HG03342 (cell line): ENCODE measurements at regions not wholly inside any gene's neighbourhood (a gene's known extent, or its start where the extent isn't known, plus 50 kb on each side); places are given as distances from the start of the nearest gene placed in this dataset.
"Not testable (repeated sequence)": the region's sequence is repeated elsewhere in the genome, so short reads cannot be mapped to it uniquely, and the experiment has no call there.

Experiments used
- ATAC-seq: cut with Tn5 transposase; IDR thresholded peaks from one replicate; pipeline ENCODE4 v1.9.1; 2021; ENCODE audit warnings: mild to moderate bottlenecking, moderate library complexity; ENCODE audit not compliant: unreplicated experiment

GRCh38 chr4:127379948-127380347 lies 252.8 kb upstream of the INTU start:
- not testable (repeated sequence) for ATAC-seq

- ATAC-seq = no peak
Observed at GRCh38 chr4:127383666-127384065, 249.1 kb upstream of the INTU start.

- ATAC-seq = no peak
Observed at GRCh38 chr4:127394516-127394915, 238.2 kb upstream of the INTU start.

- no peak for ATAC-seq
Observed at GRCh38 chr4:127400276-127400675, 232.5 kb upstream of the INTU start.

GRCh38 chr4:127400731-127401346 lies 231.9 kb upstream of the INTU start:
- ATAC-seq = peak; percentile 87

- ATAC-seq = no peak
Observed at GRCh38 chr4:127403471-127404084, 229.2 kb upstream of the INTU start.

- ATAC-seq = no peak
Observed at GRCh38 chr4:127406187-127406586, 226.6 kb upstream of the INTU start.

GRCh38 chr4:127407572-127407971 lies 225.2 kb upstream of the INTU start:
- ATAC-seq = not testable (repeated sequence)

GRCh38 chr4:127410201-127410600 lies 222.6 kb upstream of the INTU start:
- ATAC-seq = no peak

- no peak for ATAC-seq
Observed at GRCh38 chr4:127410644-127411043, 222.1 kb upstream of the INTU start.

- no peak for ATAC-seq
Observed at GRCh38 chr4:127414951-127415606, 217.7 kb upstream of the INTU start.

- ATAC-seq = no peak
Observed at GRCh38 chr4:127416115-127416514, 216.6 kb upstream of the INTU start.

- no peak for ATAC-seq
Observed at GRCh38 chr4:127417885-127418535, 214.7 kb upstream of the INTU start.

- ATAC-seq = no peak
Observed at GRCh38 chr4:127419431-127419830, 213.3 kb upstream of the INTU start.

GRCh38 chr4:127421437-127421836 lies 211.3 kb upstream of the INTU start:
- no peak for ATAC-seq

GRCh38 chr4:127425202-127425845 lies 207.4 kb upstream of the INTU start:
- ATAC-seq = no peak

GRCh38 chr4:127425851-127426250 lies 206.9 kb upstream of the INTU start:
- no peak for ATAC-seq

- ATAC-seq = no peak
Observed at GRCh38 chr4:127441571-127441970, 191.2 kb upstream of the INTU start.

GRCh38 chr4:127445471-127445870 lies 187.3 kb upstream of the INTU start:
- ATAC-seq = no peak

GRCh38 chr4:127446427-127446885 lies 186.3 kb upstream of the INTU start:
- ATAC-seq = no peak

GRCh38 chr4:127448986-127449385 lies 183.8 kb upstream of the INTU start:
- no peak for ATAC-seq
